ENCODE measurements at regions not wholly inside any gene's neighbourhood (a gene's known extent, or its start where the extent isn't known, plus 50 kb on each side); places are given as distances from the start of the nearest gene placed in this dataset.

- no peak for TF ChIP-seq CTCF (conservative IDR thresholded peaks at IDR 0.05)
- Mint-ChIP-seq H3K27ac (ENCODE audit: unreplicated experiment) (no peak overlapping the region), H3K36me3 (ENCODE audit: low read depth) (no peaks in the 10 kb centered on the region), H3K27me3 (ENCODE audit: low read depth) (no peaks in the 10 kb centered on the region), H3K9me3 (no peaks in the 10 kb centered on the region), H3K4me1 (no peaks in the 10 kb centered on the region), H3K4me3 (no peak overlapping the region)
- DNase-seq (ENCODE audit: low read depth, low spot score) = no peak
Measured at GRCh38 chr11:95426823-95427462, 195.9 kb upstream of the SESN3 start.

- Mint-ChIP-seq H3K4me1 (no peaks in the 10 kb centered on the region), H3K4me3 (no peak overlapping the region), H3K27me3 (ENCODE audit: low read depth) (no peaks in the 10 kb centered on the region), H3K36me3 (ENCODE audit: low read depth) (no peaks in the 10 kb centered on the region), H3K9me3 (no peaks in the 10 kb centered on the region), H3K27ac (ENCODE audit: unreplicated experiment) (no peak overlapping the region)
- TF ChIP-seq CTCF (conservative IDR thresholded peaks at IDR 0.05) = no peak
- DNase-seq (ENCODE audit: low read depth, low spot score) = no peak
Measured at GRCh38 chr11:95419915-95420314, 188.9 kb upstream of the SESN3 start.

GRCh38 chr11:95418916-95419315 is 187.9 kb upstream of the SESN3 start:
- no peak for DNase-seq (ENCODE audit: low read depth, low spot score)
- TF ChIP-seq CTCF (conservative IDR thresholded peaks at IDR 0.05) = no peak
- H3K9me3 Mint-ChIP-seq = no peaks in the 10 kb centered on the region
- no peaks in the 10 kb centered on the region for H3K4me1 Mint-ChIP-seq
- H3K36me3 Mint-ChIP-seq (ENCODE audit: low read depth) = no peaks in the 10 kb centered on the region
- no peaks in the 10 kb centered on the region for H3K27me3 Mint-ChIP-seq (ENCODE audit: low read depth)
- no peak overlapping the region for H3K4me3 Mint-ChIP-seq
- no peak overlapping the region for H3K27ac Mint-ChIP-seq (ENCODE audit: unreplicated experiment)

GRCh38 chr11:95417832-95418231 is 186.8 kb upstream of the SESN3 start:
- H3K4me3 Mint-ChIP-seq = no peak overlapping the region
- TF ChIP-seq CTCF (conservative IDR thresholded peaks at IDR 0.05) = no peak
- peaks cover 1% of the 10 kb centered on the region for H3K9me3 Mint-ChIP-seq
- H3K27me3 Mint-ChIP-seq (ENCODE audit: low read depth) = no peaks in the 10 kb centered on the region
- H3K4me1 Mint-ChIP-seq = no peaks in the 10 kb centered on the region
- H3K36me3 Mint-ChIP-seq (ENCODE audit: low read depth) = no peaks in the 10 kb centered on the region
- H3K27ac Mint-ChIP-seq (ENCODE audit: unreplicated experiment) = no peak overlapping the region
- no peak for DNase-seq (ENCODE audit: low read depth, low spot score)

GRCh38 chr11:95415837-95416304 is 184.9 kb upstream of the SESN3 start:
- Mint-ChIP-seq H3K27ac (ENCODE audit: unreplicated experiment) (no peak overlapping the region), H3K9me3 (peaks cover 2% of the 10 kb centered on the region), H3K36me3 (ENCODE audit: low read depth) (no peaks in the 10 kb centered on the region), H3K4me1 (no peaks in the 10 kb centered on the region), H3K4me3 (no peak overlapping the region), H3K27me3 (ENCODE audit: low read depth) (no peaks in the 10 kb centered on the region)
- no peak for TF ChIP-seq CTCF (conservative IDR thresholded peaks at IDR 0.05)
- DNase-seq (ENCODE audit: low read depth, low spot score) = no peak
